ENCODE measurements at regions not wholly inside any gene's neighbourhood (a gene's known extent, or its start where the extent isn't known, plus 50 kb on each side); places are given as distances from the start of the nearest gene placed in this dataset.

DNA sequence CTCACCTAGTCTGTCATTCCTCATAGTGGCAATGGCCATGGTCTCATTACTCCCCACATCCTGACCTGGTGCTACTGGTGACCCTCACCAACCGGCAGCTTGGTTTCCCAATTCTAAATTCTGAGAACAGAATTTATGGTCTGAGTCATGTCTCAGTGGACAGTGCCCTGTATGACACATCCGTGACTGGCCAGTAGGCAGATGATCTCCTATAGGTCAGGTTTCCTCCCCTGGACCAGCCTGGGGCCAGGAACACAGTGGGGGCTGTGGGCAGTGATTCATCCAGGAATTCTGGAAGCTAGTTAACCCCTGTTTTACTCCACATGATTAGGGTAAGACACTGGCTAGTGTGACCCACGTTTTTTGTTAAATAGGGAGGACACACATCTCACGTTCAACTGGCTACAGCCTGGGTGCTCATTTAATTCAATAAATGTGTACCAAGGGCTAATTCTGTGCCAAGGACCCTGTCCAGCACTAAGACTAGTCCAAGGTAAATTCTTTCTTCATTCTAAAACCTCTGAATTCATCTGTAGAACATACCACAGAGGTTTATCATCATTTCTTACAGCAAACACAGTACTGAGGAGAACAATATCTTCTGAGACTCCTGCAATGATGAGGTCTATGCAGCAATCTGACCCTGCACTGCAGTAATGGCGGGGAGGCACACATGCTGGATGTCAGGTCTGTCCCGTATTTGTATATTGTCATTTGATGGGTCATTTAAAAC is 249.6 kb upstream of the TBX3 start:
- no peak overlapping the region for H3K4me3 ChIP-seq
- no peak for ATAC-seq
- intact Hi-C loops (cut with DNase I), result no loop called here

DNA sequence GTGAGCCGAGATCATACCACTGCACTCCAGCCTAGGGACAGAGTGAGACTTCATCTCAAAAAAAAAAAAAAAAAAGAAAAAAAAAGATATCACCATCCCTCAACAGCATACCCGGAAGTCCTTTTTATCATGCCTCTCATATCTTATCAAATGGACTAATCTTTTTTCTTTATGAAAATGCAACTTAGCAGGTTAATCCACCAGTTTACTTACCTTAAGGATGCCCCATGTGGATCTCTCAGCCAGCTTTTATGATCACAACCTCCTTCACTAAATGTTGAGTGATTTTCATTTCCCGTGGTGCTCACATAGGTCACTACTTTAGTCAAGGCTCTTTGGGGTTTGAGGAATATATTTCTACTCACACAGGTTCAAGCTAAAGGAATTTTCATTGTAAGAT is 248.8 kb upstream of the TBX3 start:
- Histone ChIP-seq H3K4me1 (no peaks in the 10 kb centered on the region), H3K27ac (no peak overlapping the region), H3K9me3 (no peaks in the 10 kb centered on the region), H3K36me3 (no peaks in the 10 kb centered on the region), H3K27me3 (no peaks in the 10 kb centered on the region), H3K4me3 (no peak overlapping the region)
- no peak for ATAC-seq
- intact Hi-C loops (cut with DNase I), result no loop called here
- DNase-seq, result no peak
- TF ChIP-seq, protein P1, sequence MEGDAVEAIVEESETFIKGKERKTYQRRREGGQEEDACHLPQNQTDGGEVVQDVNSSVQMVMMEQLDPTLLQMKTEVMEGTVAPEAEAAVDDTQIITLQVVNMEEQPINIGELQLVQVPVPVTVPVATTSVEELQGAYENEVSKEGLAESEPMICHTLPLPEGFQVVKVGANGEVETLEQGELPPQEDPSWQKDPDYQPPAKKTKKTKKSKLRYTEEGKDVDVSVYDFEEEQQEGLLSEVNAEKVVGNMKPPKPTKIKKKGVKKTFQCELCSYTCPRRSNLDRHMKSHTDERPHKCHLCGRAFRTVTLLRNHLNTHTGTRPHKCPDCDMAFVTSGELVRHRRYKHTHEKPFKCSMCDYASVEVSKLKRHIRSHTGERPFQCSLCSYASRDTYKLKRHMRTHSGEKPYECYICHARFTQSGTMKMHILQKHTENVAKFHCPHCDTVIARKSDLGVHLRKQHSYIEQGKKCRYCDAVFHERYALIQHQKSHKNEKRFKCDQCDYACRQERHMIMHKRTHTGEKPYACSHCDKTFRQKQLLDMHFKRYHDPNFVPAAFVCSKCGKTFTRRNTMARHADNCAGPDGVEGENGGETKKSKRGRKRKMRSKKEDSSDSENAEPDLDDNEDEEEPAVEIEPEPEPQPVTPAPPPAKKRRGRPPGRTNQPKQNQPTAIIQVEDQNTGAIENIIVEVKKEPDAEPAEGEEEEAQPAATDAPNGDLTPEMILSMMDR (IDR thresholded peaks at IDR 0.05), result no peak

More for the DNA sequence above, 249.6 kb upstream of the TBX3 start:
- Histone ChIP-seq H3K36me3 (no peaks in the 10 kb centered on the region), H3K27me3 (no peaks in the 10 kb centered on the region), H3K27ac (no peak overlapping the region), H3K9me3 (no peaks in the 10 kb centered on the region), H3K4me1 (no peaks in the 10 kb centered on the region)
- no peak for DNase-seq
- TF ChIP-seq, protein P1 (IDR thresholded peaks at IDR 0.05), result no peak

DNA sequence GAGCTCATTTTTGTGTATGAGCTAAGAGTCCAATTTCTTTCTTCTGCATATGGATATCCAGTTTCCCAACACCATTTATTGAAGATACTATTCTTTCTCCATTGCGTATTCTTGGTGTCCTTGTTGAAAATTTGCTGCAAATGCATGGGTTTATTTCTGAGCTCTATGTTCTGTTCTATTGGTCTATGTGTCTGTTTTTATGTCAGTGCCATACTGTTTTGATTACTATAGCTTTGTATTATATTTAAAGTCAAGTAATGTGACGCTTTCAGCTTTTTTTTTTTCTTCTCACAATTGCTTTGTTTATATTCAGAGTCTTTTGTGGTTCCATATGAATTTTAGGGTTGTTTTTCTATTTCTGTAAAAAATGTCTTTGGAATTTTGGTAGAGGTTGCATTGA is 247.1 kb upstream of the TBX3 start:
- Histone ChIP-seq H3K27ac (no peak overlapping the region), H3K27me3 (no peaks in the 10 kb centered on the region), H3K4me3 (no peak overlapping the region), H3K36me3 (no peaks in the 10 kb centered on the region), H3K4me1 (no peaks in the 10 kb centered on the region), H3K9me3 (no peaks in the 10 kb centered on the region)
- no peak for DNase-seq
- no peak for ATAC-seq
- intact Hi-C loops (cut with DNase I), result no loop called here
- TF ChIP-seq, protein P1 (IDR thresholded peaks at IDR 0.05), result no peak

- Histone ChIP-seq H3K36me3 (no peaks in the 10 kb centered on the region), H3K9me3 (no peaks in the 10 kb centered on the region), H3K27ac (no peak overlapping the region), H3K4me3 (no peak overlapping the region), H3K4me1 (no peaks in the 10 kb centered on the region), H3K27me3 (no peaks in the 10 kb centered on the region)
- ATAC-seq, result no peak
- TF ChIP-seq, protein P1 (IDR thresholded peaks at IDR 0.05), result no peak
- DNase-seq, result no peak
- intact Hi-C loops (cut with DNase I), result no loop called here
Measured at GRCh38 chr12:114926341-114926740, 242.4 kb upstream of the TBX3 start.

DNA sequence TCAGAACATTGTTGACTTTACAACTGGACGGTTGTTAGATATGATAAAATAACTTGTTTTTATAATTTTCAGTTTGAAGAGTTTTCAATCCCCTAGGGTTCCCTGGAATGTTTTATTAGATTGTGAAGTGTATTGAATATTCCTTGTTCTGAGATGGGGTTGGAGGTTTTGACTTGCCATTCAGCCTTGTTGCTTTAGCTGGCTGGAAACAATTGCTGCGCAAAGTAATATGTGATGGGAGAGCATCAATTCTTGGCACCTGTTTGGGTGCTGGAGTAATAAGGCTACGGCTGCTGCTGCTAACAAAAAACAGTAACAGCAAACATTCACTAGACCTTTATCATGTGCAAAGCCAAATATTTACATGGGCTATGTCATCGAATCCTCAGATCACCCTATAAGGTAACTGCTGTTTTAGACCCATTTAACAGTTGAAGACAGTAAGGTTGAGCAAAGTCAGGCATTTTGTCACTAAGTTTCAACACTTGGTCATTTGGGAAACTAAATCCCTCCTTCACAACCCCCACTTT is 241.0 kb upstream of the TBX3 start:
- intact Hi-C loops (cut with DNase I), result no loop called here
- Histone ChIP-seq H3K9me3 (no peaks in the 10 kb centered on the region), H3K36me3 (no peaks in the 10 kb centered on the region), H3K27ac (no peak overlapping the region), H3K4me3 (no peak overlapping the region), H3K27me3 (no peaks in the 10 kb centered on the region), H3K4me1 (no peaks in the 10 kb centered on the region)
- DNase-seq (no peak), ATAC-seq (no peak)
- TF ChIP-seq, protein P1 (IDR thresholded peaks at IDR 0.05), result no peak
